ENCODE measurements at regions not wholly inside any gene's neighbourhood (a gene's known extent, or its start where the extent isn't known, plus 50 kb on each side); places are given as distances from the start of the nearest gene placed in this dataset.

- Histone ChIP-seq H3K4me2 (ENCODE audit: insufficient read depth in 1 of 2, low read depth in 2 of 2, low read length in 2 of 2) (no peak overlapping the region), H3K4ac (replicated peaks; ENCODE audit: insufficient read length, low read depth, low read length) (no peak overlapping the region), H3K23ac (ENCODE audit: insufficient read length) (no peak overlapping the region), H4K5ac (ENCODE audit: insufficient read length, low read depth, low read length) (no peak overlapping the region), H3K4me1 (replicated peaks in 1 of 4; ENCODE audit: control insufficient read depth in 3 of 4, insufficient read depth in 4 of 4, low read length in 3 of 4) (peaks cover 0 to 9% (median under 1%) of the 10 kb centered on the region in 4 experiments; a peak in 2 of 7 replicates), H3K14ac (ENCODE audit: insufficient read length) (no peak overlapping the region), H3K56ac (replicated peaks; ENCODE audit: insufficient read length, low read depth, low read length) (no peak overlapping the region), H3K4me3 (ENCODE audit: extremely low read depth in 1 of 4, insufficient read depth in 2 of 4, low read depth in 3 of 4, low read length in 4 of 4) (no peak overlapping the region), H2AK5ac (ENCODE audit: low read depth, low read length) (no peak overlapping the region; the same call in 1 of the 2 replicates), H3K18ac (ENCODE audit: extremely low read depth, low read length) (no peak overlapping the region), H3K36me3 (ENCODE audit: control insufficient read depth in 2 of 4, insufficient read depth in 4 of 4, low read length in 3 of 4) (no peaks in the 10 kb centered on the region), H4K8ac (ENCODE audit: extremely low read depth, insufficient read depth, low read length) (no peak overlapping the region), H4K20me1 (replicated peaks in 1 of 2; ENCODE audit: control insufficient read depth in 1 of 2, insufficient read depth in 2 of 2, low read length in 2 of 2) (no peaks in the 10 kb centered on the region), H2BK15ac (ENCODE audit: low read length) (no peak overlapping the region), H3K79me2 (ENCODE audit: control insufficient read depth in 1 of 2, insufficient read depth in 2 of 2, low read length in 2 of 2) (no peaks in the 10 kb centered on the region), H2AFZ (ENCODE audit: low read length) (no peak overlapping the region), H3K79me1 (ENCODE audit: low read depth, low read length) (no peaks in the 10 kb centered on the region), H2BK5ac (ENCODE audit: low read depth, low read length) (peak overlapping the region; percentile 37), H3K27me3 (replicated peaks in 1 of 4; ENCODE audit: control insufficient read depth in 3 of 4, extremely low read depth in 1 of 4, insufficient read depth in 3 of 4, low read length in 3 of 4) (peaks cover 0 to 1% (median 0%) of the 10 kb centered on the region in 4 experiments; a peak in 1 of 7 replicates), H3K9me3 (ENCODE audit: insufficient read depth in 2 of 2, low read depth in 1 of 2, low read length in 1 of 2) (no peaks in the 10 kb centered on the region), H2BK20ac (ENCODE audit: low read length) (no peak overlapping the region), H3K9ac (replicated peaks in 1 of 4; ENCODE audit: extremely low read depth in 1 of 4, low read depth in 3 of 4, low read length in 3 of 4) (no peak overlapping the region; a peak in 1 of 7 replicates), H3K27ac (ENCODE audit: low read depth, low read length) (peak overlapping the region; percentile 41; the same call in 1 of the 2 replicates), H4K91ac (replicated peaks; ENCODE audit: insufficient read length, low read length) (no peak overlapping the region), H3K23me2 (ENCODE audit: low read depth, low read length) (no peaks in the 10 kb centered on the region), H2BK120ac (replicated peaks; ENCODE audit: low read depth, low read length) (no peak overlapping the region), H2BK12ac (ENCODE audit: low read depth, low read length) (no peak overlapping the region; the same call in 1 of the 2 replicates)
- ChIA-PET CTCF (ENCODE audit: partially characterized antibody) (no interaction called here), POLR2A (ENCODE audit: partially characterized antibody) (no interaction called here)
- DNase-seq (ENCODE audit: low read depth in 1 of 2, low spot score in 2 of 2) (no peak), FAIRE-seq (peak; percentile 45)
- TF ChIP-seq TEAD4 (IDR thresholded peaks at IDR 0.05; ENCODE audit: low read depth, low read length): peak; percentile 50; the same call in 1 of the 2 replicates
- no peak for TF ChIP-seq CREB1 (IDR thresholded peaks at IDR 0.05)
- TF ChIP-seq MAX (IDR thresholded peaks at IDR 0.05): no peak
- 100% methylated on average over 1 of the region's 1 CpG; no CpG with 5 or more reads in 1 of the 2 experiments for WGBS, 2 experiments (ENCODE audit: extremely low coverage in 1 of 2, insufficient coverage in 1 of 2, insufficient read length in 1 of 2, insufficient replicate concordance in 2 of 2, low coverage in 1 of 2, low lambda C conversion rate in 2 of 2, missing lambda C conversion rate in 1 of 2)
Observed at GRCh38 chr20:9015984-9016324, 52.9 kb upstream of the PLCB4 start.
